ENCODE measurements at regions not wholly inside any gene's neighbourhood (a gene's known extent, or its start where the extent isn't known, plus 50 kb on each side); places are given as distances from the start of the nearest gene placed in this dataset.

GRCh38 chr5:124650147-124650561 lies 96.3 kb downstream of the ZNF608 start:
- FAIRE-seq (peak; percentile 88), DNase-seq (ENCODE audit: low read depth, low spot score) (peak; percentile 94)
- Histone ChIP-seq H3K9ac (replicated peaks; ENCODE audit: extremely low read depth, insufficient read depth, low read length) (peak overlapping the region; percentile 83), H4K20me1 (replicated peaks; ENCODE audit: control insufficient read depth, extremely low read depth, insufficient read depth, low read length) (no peaks in the 10 kb centered on the region), H3K9me1 (replicated peaks; ENCODE audit: control insufficient read depth, extremely low read depth, insufficient read depth, low read length) (no peaks in the 10 kb centered on the region), H3K79me2 (ENCODE audit: control insufficient read depth, insufficient read depth, low read length) (no peaks in the 10 kb centered on the region), H2AFZ (ENCODE audit: low read depth, low read length) (no peak overlapping the region), H3K4me3 (replicated peaks in 1 of 3; ENCODE audit: insufficient read depth in 1 of 3, low read depth in 1 of 3, low read length in 3 of 3) (peak overlapping the region in 2 of 3 experiments; percentile 17 to 49), H3K27ac (ENCODE audit: insufficient read depth, low read depth, low read length) (peak overlapping the region; percentile 92), H3K4me2 (ENCODE audit: insufficient read depth, low read length) (peak overlapping the region; percentile 87), H3K27me3 (ENCODE audit: control insufficient read depth in 2 of 2, insufficient read depth in 2 of 2, low read length in 2 of 2) (no peaks in the 10 kb centered on the region), H3K9me3 (replicated peaks; ENCODE audit: control insufficient read depth, insufficient read depth, low read length) (no peaks in the 10 kb centered on the region), H3K36me3 (ENCODE audit: control insufficient read depth in 2 of 2, extremely low read depth in 1 of 2, insufficient read depth in 2 of 2, low read length in 2 of 2) (peaks cover 0 to 7% of the 10 kb centered on the region in 2 experiments), H3K4me1 (ENCODE audit: control insufficient read depth, extremely low read depth, insufficient read depth, low read length) (peaks cover 48% of the 10 kb centered on the region)
- dilution Hi-C loops (cut with MboI; ENCODE audit: extremely low pct_ligation_motif_present, low sequenced_read_pairs) (no loop called here), intact Hi-C loops (cut with micrococcal nuclease) (loop anchor here (2.0 to 5.0 kb wide), 15 partner anchors 211 to 1947 kb away; no protein-coding TSS in a partner anchor)
- no TSS peak for BruUV-seq (replicated peaks)
- POLR2A ChIA-PET: interaction anchor here (0.8 to 1.6 kb wide), 4 partner anchors 45 to 761 kb away, joined by 3 to 22 read pairs (median 4); no protein-coding TSS in a partner anchor
- no peak for TF ChIP-seq POLR2AphosphoS5 (IDR thresholded peaks at IDR 0.05; ENCODE audit: insufficient read depth, low read depth, low read length)
- TF ChIP-seq, protein P1, sequence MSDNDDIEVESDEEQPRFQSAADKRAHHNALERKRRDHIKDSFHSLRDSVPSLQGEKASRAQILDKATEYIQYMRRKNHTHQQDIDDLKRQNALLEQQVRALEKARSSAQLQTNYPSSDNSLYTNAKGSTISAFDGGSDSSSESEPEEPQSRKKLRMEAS (IDR thresholded peaks at IDR 0.05; ENCODE audit: insufficient read depth, insufficient read length): no peak
- TF ChIP-seq EZH2 (IDR thresholded peaks at IDR 0.05; ENCODE audit: borderline replicate concordance, low read depth, low read length, severe bottlenecking): no peak
- TF ChIP-seq MYC (IDR thresholded peaks at IDR 0.05; ENCODE audit: low read depth, low read length): no peak
- TF ChIP-seq CTCF (IDR thresholded peaks at IDR 0.05; ENCODE audit: extremely low read depth in 1 of 2, insufficient read depth in 1 of 2, low read depth in 1 of 2, low read length in 2 of 2): no peak
- peak; percentile 13 for TF ChIP-seq POLR2A (IDR thresholded peaks at IDR 0.05; ENCODE audit: low read depth, low read length)
- peak; percentile 30 for TF ChIP-seq GATA2 (IDR thresholded peaks at IDR 0.05; ENCODE audit: insufficient read depth, insufficient read length, low read depth, low read length)
- TF ChIP-seq FOS (IDR thresholded peaks at IDR 0.05; ENCODE audit: borderline replicate concordance, insufficient read depth, low read length): no peak
- peak; percentile 17 for TF ChIP-seq JUN (IDR thresholded peaks at IDR 0.05; ENCODE audit: borderline replicate concordance, insufficient read depth, insufficient read length, low read depth)
- CTCF ChIA-PET: interaction anchor here (1.0 to 1.4 kb wide), 3 partner anchors 8 to 51 kb away, joined by 3 to 14 read pairs (median 6); no protein-coding TSS in a partner anchor

Data from endothelial cell of umbilical vein (primary cell).